GM18508 (cell line): ENCODE measurements at regions not wholly inside any gene's neighbourhood (a gene's known extent, or its start where the extent isn't known, plus 50 kb on each side); places are given as distances from the start of the nearest gene placed in this dataset.

Experiments
- ATAC-seq: cut with Tn5 transposase; IDR thresholded peaks from one replicate; pipeline ENCODE4 v1.9.1; 2021; ENCODE audit warnings: moderate number of reproducible peaks; ENCODE audit not compliant: insufficient read depth, unreplicated experiment

DNA sequence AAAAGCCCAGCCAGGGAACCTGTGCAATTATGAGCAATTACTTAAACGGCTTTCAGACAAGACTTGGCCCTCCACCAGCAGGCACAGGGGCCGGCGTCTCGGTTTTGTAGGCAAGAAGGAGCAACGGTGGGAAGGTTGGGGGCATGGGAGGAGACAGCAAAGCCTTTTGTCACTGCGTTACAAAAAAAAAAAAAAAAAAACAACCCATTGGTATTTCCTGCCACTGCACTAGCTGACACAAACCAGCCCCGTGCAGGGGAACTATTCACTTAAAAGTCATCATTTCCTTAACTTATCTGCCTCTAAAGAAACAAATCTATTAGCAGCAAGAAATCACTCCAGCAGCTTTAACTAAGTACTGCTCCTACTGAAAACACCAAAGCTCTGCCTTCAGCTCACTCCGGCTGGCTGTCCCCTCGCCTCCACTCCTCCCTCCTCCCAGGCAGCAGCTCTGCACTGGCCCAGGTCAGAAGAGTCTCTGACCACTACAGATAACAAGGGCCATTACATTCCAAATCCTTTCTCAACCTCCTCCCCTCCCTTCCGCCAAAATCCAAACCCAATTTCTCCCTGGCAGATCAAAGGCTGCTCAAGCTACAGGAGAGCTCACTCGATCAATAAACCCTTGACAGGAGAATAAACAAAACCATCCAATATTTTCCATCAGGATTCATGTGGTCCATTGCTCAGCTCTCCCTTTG is 105.2 kb upstream of the CDKN3 start:
- ATAC-seq = no peak

DNA sequence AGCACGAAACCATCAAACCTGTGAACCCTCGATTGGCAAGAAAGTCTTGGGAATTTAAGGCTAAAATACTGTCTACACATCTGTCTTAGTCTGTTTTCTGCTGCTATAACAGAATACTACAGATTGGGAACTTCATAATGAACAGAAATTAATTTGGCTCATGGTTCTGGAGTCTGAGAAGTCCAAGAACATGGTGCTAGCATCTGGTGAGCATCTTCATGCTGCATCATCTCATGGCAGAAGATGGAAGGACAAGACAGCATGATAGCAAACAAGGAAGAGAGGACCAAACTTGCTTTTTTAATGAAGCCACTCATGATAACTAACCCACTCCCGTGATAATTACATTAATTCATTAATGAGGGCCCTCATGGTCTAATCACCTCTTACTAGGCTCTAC is 102.0 kb upstream of the CDKN3 start:
- no peak for ATAC-seq

DNA sequence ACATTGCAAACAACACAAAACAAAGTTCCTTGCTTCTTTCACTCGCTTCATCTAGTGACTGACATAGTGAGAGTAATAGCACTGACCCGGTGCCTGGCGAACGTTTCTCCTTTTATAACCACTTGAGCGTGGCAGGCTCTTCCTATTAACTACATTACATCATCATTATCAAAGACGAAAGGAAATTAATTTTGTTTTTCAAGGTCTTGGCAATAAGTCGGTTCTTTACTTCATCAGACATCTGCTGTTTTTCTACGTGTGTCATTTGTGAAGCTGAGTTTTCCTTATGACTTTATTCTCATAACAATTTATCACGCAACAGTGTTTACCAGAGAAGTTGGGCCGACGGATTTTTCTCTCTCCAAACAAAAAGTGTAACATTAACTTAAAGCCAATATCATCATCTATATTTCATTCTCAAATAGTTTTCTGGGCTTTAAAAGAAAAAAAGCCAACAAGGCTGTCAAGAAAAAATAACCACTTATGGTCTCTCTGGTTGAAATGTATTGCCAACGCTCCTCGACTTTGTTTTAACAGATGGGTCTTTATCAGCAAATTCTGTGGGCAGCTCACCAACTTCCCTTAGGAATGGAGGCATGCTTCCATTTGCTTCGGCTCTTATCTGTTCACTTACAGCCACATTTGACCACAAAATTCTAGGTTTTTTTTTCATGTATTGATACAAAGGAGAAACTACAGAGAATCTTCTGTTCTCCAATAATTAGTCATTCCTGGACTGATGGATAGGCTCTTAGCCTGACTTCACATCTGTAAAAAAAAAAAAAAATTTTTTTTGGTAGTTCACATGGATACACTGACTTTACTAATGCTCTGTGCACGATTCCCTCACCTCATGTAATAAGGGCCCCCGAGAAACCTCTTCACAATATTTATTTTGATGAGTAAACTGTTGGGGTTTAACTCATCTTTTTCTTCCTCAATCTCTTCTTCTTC is 97.1 kb upstream of the CDKN3 start:
- no peak for ATAC-seq

- no peak for ATAC-seq
Measured at GRCh38 chr14:54300881-54301280, 95.9 kb upstream of the CDKN3 start.

DNA sequence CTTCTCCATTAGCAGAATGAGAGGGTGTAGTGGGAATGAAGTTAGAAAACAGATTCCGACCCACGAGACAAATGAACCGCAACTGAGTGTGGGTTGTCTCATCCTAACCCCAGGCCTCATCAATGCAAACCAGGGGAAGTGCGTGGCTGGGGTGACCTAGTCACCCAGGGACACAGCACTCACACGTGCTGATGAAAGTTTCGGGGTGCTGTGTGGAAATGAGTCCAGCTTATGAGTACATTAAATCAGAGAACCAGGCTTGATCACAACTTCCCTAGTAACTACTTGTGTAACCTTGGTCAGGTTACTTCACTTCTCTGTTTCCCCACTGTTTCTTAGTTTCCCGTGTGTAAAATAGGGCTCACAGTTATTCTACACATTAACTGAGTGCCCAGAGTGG is 95.4 kb upstream of the CDKN3 start:
- no peak for ATAC-seq

DNA sequence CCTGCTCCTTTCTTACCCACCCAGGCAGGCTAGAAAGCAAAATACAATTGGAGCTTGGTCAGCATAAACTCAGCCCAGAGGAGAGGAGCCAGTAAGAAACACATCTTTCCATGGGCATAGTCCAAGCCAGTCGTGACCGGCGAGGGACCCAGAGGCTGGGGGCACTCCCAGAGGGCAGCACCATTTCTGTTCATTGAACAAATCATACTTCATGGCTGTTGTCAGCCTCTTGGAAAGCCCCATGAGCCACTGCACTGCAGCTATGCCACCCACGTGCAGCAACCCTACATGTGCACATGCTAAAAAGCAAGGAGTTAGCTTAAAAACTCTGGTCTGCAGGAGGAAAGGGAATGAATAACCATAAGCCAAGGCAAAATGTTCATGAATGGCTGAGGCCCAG is 90.0 kb upstream of the CDKN3 start:
- ATAC-seq = no peak

GRCh38 chr14:54309615-54310014 is 87.2 kb upstream of the CDKN3 start:
- no peak for ATAC-seq

GRCh38 chr14:54310151-54310850 is 86.5 kb upstream of the CDKN3 start:
- ATAC-seq = no peak

DNA sequence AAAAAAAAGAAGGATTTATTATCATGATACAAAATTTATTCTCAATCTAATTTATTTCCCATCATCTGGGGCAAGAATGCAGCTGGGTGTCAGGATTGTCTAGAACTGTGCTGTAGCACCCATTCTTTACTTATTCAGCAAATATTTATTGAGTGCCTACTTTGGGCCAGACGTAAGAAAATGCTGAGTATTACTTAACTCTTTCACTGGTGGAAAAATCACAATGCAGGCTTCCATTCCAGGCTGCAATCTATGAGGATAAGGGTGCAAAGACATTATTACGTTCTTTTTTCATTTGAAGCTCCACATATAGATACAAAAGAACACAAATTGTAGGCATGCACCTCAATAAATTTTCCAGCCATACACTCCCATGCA is 86.0 kb upstream of the CDKN3 start:
- no peak for ATAC-seq

DNA sequence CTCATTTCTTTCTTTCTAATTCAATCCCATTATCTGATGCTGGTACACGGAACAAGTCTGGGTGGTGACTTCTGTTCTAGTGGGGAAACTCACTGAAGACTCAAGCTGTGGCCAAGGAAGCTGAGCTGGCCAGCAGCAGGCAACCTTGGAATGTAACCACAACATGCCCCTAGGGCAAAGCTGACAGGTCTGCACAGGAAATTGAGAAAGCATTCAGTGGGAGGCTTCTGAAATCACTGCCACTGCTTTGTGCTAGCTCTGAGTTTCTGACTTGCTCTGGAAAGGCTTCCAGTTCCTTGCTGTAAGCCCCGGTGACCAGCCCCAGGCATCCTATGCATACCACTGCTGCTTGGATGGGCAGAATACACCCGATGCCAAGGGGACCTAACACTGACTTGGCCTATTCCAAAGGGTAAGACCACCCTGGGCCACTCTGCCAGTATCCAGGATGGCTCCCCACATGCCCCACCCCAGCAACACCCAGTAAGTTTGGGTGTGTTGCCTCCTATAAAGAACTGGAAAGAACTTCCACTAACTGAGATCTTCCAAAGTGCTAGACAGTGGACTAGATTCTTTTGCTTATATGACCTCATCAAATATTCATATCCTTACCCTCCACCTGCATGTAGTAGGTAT is 84.5 kb upstream of the CDKN3 start:
- no peak for ATAC-seq

DNA sequence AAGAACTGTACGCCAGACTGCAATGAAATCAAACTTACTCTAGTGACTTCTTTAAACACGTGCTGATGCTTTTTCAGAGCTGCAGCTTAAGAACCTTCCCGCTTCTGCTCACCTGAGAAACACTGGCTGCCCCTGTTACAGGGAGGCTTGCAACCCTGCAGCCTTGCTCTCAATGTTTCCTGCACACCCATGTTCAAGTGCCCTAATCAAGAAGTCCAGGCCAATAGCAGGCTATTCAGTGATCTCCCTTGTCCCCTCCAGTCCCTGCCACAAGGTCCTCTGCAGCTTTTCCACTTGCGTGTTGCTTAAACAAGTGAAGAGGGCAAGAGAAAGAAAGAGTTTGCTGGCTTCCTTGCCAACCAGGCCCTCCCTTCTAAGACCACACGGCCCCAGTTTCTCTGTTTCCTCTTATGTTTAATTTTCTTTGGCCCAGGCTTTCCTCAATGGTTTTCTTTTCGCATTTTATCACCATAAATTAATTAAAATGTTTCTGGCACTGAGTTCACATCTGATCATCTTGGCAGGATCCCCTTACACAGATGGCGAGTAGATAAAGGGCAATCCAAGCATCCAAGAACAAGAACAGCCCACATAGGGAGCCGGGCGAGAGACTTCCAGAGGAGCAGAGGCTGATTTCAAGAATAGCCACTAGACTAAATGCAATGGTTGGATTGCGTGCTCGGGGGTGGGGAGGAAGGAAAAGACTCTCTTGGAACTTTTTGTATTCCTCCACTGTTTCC is 82.3 kb upstream of the CDKN3 start:
- ATAC-seq = no peak

GRCh38 chr14:54316652-54317051 is 80.2 kb upstream of the CDKN3 start:
- no peak for ATAC-seq

DNA sequence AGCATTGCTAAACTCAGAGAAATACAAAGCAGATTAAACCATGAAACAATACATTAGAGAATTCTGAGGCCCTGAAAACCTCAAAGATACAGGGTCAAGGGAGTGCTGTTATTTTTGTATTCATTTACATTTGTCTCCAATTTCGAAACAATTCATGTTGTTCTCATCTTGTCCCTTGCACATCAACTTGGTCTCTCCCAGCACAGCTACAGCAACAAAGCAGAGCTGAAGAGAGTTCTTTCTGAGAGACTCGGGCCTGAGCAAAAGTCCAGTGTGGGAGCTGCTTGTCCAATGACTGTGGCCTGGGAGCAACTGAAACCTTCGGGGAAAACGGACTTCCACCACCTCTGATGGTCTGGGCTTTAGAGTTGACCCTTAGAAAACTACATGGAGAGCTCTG is 79.4 kb upstream of the CDKN3 start:
- no peak for ATAC-seq

- ATAC-seq = no peak
Measured at GRCh38 chr14:54322246-54322645, 74.6 kb upstream of the CDKN3 start.

GRCh38 chr14:54322701-54323337 is 74.0 kb upstream of the CDKN3 start:
- no peak for ATAC-seq

- no peak for ATAC-seq
Measured at GRCh38 chr14:54325766-54326165, 71.0 kb upstream of the CDKN3 start.

DNA sequence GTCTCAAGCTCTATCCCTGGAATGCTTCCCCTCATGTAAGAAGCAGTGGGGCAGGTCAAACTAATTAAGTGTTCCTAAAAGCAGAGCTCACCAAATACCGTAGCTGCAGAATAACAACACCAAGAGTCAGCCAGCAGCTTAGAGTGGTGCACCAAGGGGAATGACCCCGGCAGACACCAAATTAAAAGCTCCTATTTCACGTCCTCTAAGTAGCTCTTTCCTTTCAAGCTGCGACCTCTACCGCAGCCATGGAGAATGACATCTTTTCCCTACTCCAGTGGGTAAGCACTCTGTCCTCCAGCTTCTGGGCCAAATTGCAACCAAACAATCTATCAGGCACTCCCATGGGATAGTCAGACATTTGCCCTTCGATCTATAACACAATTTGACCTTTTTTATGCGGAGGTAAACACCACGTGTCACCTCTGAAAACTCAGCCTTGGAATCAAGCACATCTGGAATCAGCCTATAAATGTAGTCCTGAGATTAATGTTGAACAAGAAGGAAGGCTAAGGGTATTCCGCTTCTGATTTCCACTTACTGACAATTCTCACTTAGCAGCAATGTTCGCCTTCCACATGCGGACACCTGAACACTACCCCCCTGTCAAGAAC is 67.6 kb upstream of the CDKN3 start:
- no peak for ATAC-seq

DNA sequence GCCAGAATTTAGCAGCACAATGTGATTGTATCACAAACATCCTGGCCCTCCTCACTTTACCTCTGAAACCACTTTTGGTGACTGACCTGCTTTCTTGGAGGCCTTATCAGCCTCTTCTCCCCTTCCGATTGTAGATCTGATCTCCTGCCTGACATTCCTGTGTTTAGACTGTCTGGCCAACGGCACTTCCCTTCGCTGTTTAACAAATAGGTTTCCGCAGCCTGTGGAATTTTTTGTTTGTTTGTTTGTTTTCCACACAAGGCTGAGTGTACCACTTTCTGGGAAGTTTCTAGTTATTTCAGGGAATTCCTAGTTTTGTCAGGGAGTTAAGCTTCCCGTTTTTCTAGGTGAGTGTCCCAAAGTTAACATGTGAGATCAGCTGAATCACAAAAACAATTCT is 65.9 kb upstream of the CDKN3 start:
- ATAC-seq = no peak

DNA sequence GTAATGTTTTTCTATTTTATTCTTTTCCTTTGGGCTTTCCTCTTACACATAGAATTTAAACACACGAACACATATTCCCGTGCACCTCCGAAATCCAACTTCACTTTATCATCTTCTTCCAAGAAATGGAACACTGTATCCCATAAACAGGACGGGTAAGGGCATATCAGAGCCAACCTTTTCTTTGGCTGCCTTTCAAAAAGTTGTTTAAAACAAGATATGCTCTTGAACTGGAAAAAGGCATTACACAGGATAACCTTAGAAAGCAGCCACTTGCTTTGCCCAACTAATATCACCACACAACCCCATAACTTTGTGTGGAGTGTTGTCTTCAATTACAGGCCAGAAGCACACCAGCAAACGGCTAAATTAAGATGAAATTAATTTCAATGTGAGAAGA is 65.3 kb upstream of the CDKN3 start:
- no peak for ATAC-seq
